HEK293T (cell line): ENCODE measurements at regions not wholly inside any gene's neighbourhood (a gene's known extent, or its start where the extent isn't known, plus 50 kb on each side); places are given as distances from the start of the nearest gene placed in this dataset.

Experiments
- CTCF ChIA-PET: fragments of 350-600 bp; formaldehyde crosslinking; extraction: SDS; loops from one replicate; lab custom pipeline; 2021; ENCODE audit warnings: antibody characterized with exemption, inconsistent platforms; lab: Yijun Ruan, JAX
- POLR2A ChIA-PET: fragments of 350-600 bp; formaldehyde crosslinking; extraction: SDS; loops from one replicate; lab custom pipeline; 2020; ENCODE audit warnings: antibody characterized with exemption, inconsistent platforms; lab: Yijun Ruan, JAX
- DNase-seq: peaks from one replicate; pipeline ENCODE4 v3.0.0; 2012; ENCODE audit warnings: mixed read lengths; ENCODE audit errors: extremely low spot score
- ARNT ChIP-seq: fragments of 450-650 bp; IDR thresholded peaks from 2 replicates; pipeline ENCODE4 v1.6.1; 2017; ENCODE audit warnings: mild to moderate bottlenecking
- BHLHE40 ChIP-seq: fragments of 450-650 bp; IDR thresholded peaks from 2 replicates; pipeline ENCODE4 v1.6.1; 2016; ENCODE audit warnings: mild to moderate bottlenecking, moderate library complexity, borderline replicate concordance
- CTBP1 ChIP-seq: fragments of 450-650 bp; IDR thresholded peaks from 2 replicates; pipeline ENCODE4 v1.6.1; 2016; ENCODE audit warnings: borderline replicate concordance
- ELF4 ChIP-seq: fragments of 450-650 bp; IDR thresholded peaks from 2 replicates; pipeline ENCODE4 v1.6.1; 2017; ENCODE audit warnings: antibody characterized with exemption
- FOXA1 ChIP-seq: fragments of 450-650 bp; IDR thresholded peaks from 2 replicates; pipeline ENCODE4 v1.6.1; 2016; ENCODE audit warnings: mild to moderate bottlenecking
- FOXK2 ChIP-seq: fragments of 450-650 bp; IDR thresholded peaks from 2 replicates; pipeline ENCODE4 v1.6.1; 2016; ENCODE audit warnings: mild to moderate bottlenecking
- FOXM1 ChIP-seq: fragments of 450-650 bp; IDR thresholded peaks from 2 replicates; pipeline ENCODE4 v1.6.1; 2017; ENCODE audit warnings: mild to moderate bottlenecking, borderline replicate concordance
- HDGF ChIP-seq: fragments of 450-650 bp; IDR thresholded peaks from 2 replicates; pipeline ENCODE4 v1.6.1; 2017; ENCODE audit warnings: antibody characterized with exemption, borderline replicate concordance
- L3MBTL2 ChIP-seq: fragments of 450-650 bp; conservative IDR thresholded peaks from 2 replicates; pipeline ENCODE4 v1.6.1; 2016; ENCODE audit warnings: mild to moderate bottlenecking
- LEF1 ChIP-seq: fragments of 450-650 bp; IDR thresholded peaks from 2 replicates; pipeline ENCODE4 v1.6.1; 2017; ENCODE audit warnings: mild to moderate bottlenecking, borderline replicate concordance
- NFRKB ChIP-seq: fragments of 450-650 bp; IDR thresholded peaks from 2 replicates; pipeline ENCODE4 v1.6.1; 2016; ENCODE audit warnings: mild to moderate bottlenecking, moderate library complexity
- PKNOX1 ChIP-seq: fragments of 450-650 bp; IDR thresholded peaks from 2 replicates; pipeline ENCODE4 v1.6.1; 2016
- SP1 ChIP-seq: fragments of 450-650 bp; IDR thresholded peaks from 2 replicates; pipeline ENCODE4 v1.6.1; 2017
- SUZ12 ChIP-seq: fragments of 450-650 bp; IDR thresholded peaks from 2 replicates; pipeline ENCODE4 v1.6.1; 2016; ENCODE audit warnings: mild to moderate bottlenecking
- TARDBP ChIP-seq: fragments of 450-650 bp; IDR thresholded peaks from 2 replicates; pipeline ENCODE4 v1.6.1; 2016
- ZNF384 ChIP-seq: fragments of 450-650 bp; IDR thresholded peaks from 2 replicates; pipeline ENCODE4 v1.6.1; 2016

- TF ChIP-seq L3MBTL2 (no peak), TARDBP (no peak), PKNOX1 (no peak), ELF4 (no peak), FOXM1 (no peak), ARNT (no peak), NFRKB (no peak), HDGF (no peak), FOXA1 (no peak), SUZ12 (no peak), LEF1 (no peak), CTBP1 (no peak), SP1 (no peak), ZNF384 (no peak), BHLHE40 (no peak), FOXK2 (no peak)
- no peak for DNase-seq
- POLR2A ChIA-PET: no interaction called here
- CTCF ChIA-PET: no interaction called here
Measured at GRCh38 chr7:50166997-50167965, 74.2 kb upstream of the ZPBP start.

- TF ChIP-seq FOXA1 (no peak), FOXK2 (no peak), BHLHE40 (no peak), ARNT (no peak), ELF4 (no peak), HDGF (no peak), SUZ12 (no peak), NFRKB (no peak), PKNOX1 (no peak), FOXM1 (no peak), TARDBP (no peak), LEF1 (no peak)
- POLR2A ChIA-PET: no interaction called here
- DNase-seq: no peak
- CTCF ChIA-PET: no interaction called here
Measured at GRCh38 chr7:50164559-50165170, 71.6 kb upstream of the ZPBP start.

GRCh38 chr7:50160206-50160605 is 67.2 kb upstream of the ZPBP start:
- no peak for TF ChIP-seq FOXK2
- TF ChIP-seq FOXA1: no peak
- no peak for TF ChIP-seq BHLHE40
- no peak for TF ChIP-seq ELF4
- no peak for TF ChIP-seq ARNT
- TF ChIP-seq FOXM1: no peak
- no peak for TF ChIP-seq L3MBTL2
- no peak for TF ChIP-seq SP1
- no peak for TF ChIP-seq NFRKB
- TF ChIP-seq PKNOX1: no peak
- TF ChIP-seq ZNF384: no peak
- ChIA-PET CTCF (no interaction called here), POLR2A (no interaction called here)
- DNase-seq: no peak

- ChIA-PET POLR2A (no interaction called here), CTCF (no interaction called here)
- no peak for DNase-seq
- TF ChIP-seq ARNT (no peak), PKNOX1 (no peak), ELF4 (no peak), LEF1 (no peak), FOXM1 (no peak), FOXK2 (no peak), BHLHE40 (no peak), HDGF (no peak), SP1 (no peak), FOXA1 (no peak), CTBP1 (no peak), SUZ12 (no peak), TARDBP (no peak), NFRKB (no peak), L3MBTL2 (no peak), ZNF384 (no peak)
Measured at GRCh38 chr7:50159154-50159553, 66.1 kb upstream of the ZPBP start.

GRCh38 chr7:50156706-50157105 is 63.7 kb upstream of the ZPBP start:
- no peak for DNase-seq
- POLR2A ChIA-PET: no interaction called here
- CTCF ChIA-PET: no interaction called here
- TF ChIP-seq SUZ12 (no peak), L3MBTL2 (no peak), ARNT (no peak), PKNOX1 (no peak)
